HEK293T (cell line): ENCODE measurements at regions not wholly inside any gene's neighbourhood (a gene's known extent, or its start where the extent isn't known, plus 50 kb on each side); places are given as distances from the start of the nearest gene placed in this dataset.

ENCODE experiments used
- PKNOX1 ChIP-seq: fragments of 450-650 bp; IDR thresholded peaks from 2 replicates; pipeline ENCODE4 v1.6.1; 2016
- SP1 ChIP-seq: fragments of 450-650 bp; IDR thresholded peaks from 2 replicates; pipeline ENCODE4 v1.6.1; 2017
- ZNF384 ChIP-seq: fragments of 450-650 bp; IDR thresholded peaks from 2 replicates; pipeline ENCODE4 v1.6.1; 2016

- no peak for TF ChIP-seq SP1
- no peak for TF ChIP-seq PKNOX1
- TF ChIP-seq ZNF384 = no peak
These were observed 120.0 kb upstream of the GGTLC1 start for GRCh38 chr20:24108581-24108980.
